Caki2 (cell line): ENCODE measurements at regions not wholly inside any gene's neighbourhood (a gene's known extent, or its start where the extent isn't known, plus 50 kb on each side); places are given as distances from the start of the nearest gene placed in this dataset.

Experiments used
- DNase-seq: peaks from one replicate; pipeline ENCODE4 v3.0.0-alpha.2; 2015; ENCODE audit warnings: low read depth
- in situ Hi-C: cut with HindIII; loops from 2 replicates; pipeline ENCODE4 v1.10.0; 2016; ENCODE audit warnings: low sequenced_read_pairs, low pct_unique_long_range_greater_than_20kb, mixed read lengths

- in situ Hi-C loops: no loop called here
Observed at GRCh38 chr22:42217752-42218280, 52.6 kb downstream of the TCF20 start.

GRCh38 chr22:42217019-42217751 is 53.3 kb downstream of the TCF20 start:
- in situ Hi-C loops: no loop called here
- no peak for DNase-seq

More at GRCh38 chr22:42217752-42218280, 52.6 kb downstream of the TCF20 start:
- no peak for DNase-seq

GRCh38 chr22:42214633-42215415 is 55.6 kb downstream of the TCF20 start:
- DNase-seq: no peak
- in situ Hi-C loops: no loop called here

GRCh38 chr22:42208362-42208761 is 62.1 kb downstream of the TCF20 start:
- no peak for DNase-seq
- in situ Hi-C loops: no loop called here

- DNase-seq: no peak
- in situ Hi-C loops: no loop called here
Observed at GRCh38 chr22:42207918-42208317, 62.5 kb downstream of the TCF20 start.

GRCh38 chr22:42203609-42204008 is 66.8 kb downstream of the TCF20 start:
- in situ Hi-C loops: no loop called here
- DNase-seq: no peak

GRCh38 chr22:42202669-42203068 is 67.8 kb downstream of the TCF20 start:
- in situ Hi-C loops: no loop called here
- DNase-seq: no peak

GRCh38 chr22:42202048-42202447 is 68.4 kb downstream of the TCF20 start:
- in situ Hi-C loops: no loop called here
- DNase-seq: no peak

GRCh38 chr22:42199025-42199424 is 68.4 kb upstream of the CYP2D6 start:
- in situ Hi-C loops: loop anchor here (25.0 kb wide), 1 partner anchor 112 kb away; the partner anchor contains the start of genes NDUFA6 and SMDT1
- DNase-seq: no peak

GRCh38 chr22:42198226-42198625 is 67.6 kb upstream of the CYP2D6 start:
- in situ Hi-C loops: loop anchor here (25.0 kb wide), 1 partner anchor 111 kb away; the partner anchor contains the start of genes NDUFA6 and SMDT1
- no peak for DNase-seq

- DNase-seq: no peak
- in situ Hi-C loops: loop anchor here (25.0 kb wide), 1 partner anchor 109 kb away; the partner anchor contains the start of genes NDUFA6 and SMDT1
Observed at GRCh38 chr22:42196454-42196853, 65.8 kb upstream of the CYP2D6 start.

- no peak for DNase-seq
- in situ Hi-C loops: loop anchor here (25.0 kb wide), 1 partner anchor 108 kb away; the partner anchor contains the start of genes NDUFA6 and SMDT1
Observed at GRCh38 chr22:42194953-42195352, 64.3 kb upstream of the CYP2D6 start.

GRCh38 chr22:42194104-42194851 is 63.7 kb upstream of the CYP2D6 start:
- no peak for DNase-seq
- in situ Hi-C loops: loop anchor here (25.0 kb wide), 1 partner anchor 107 kb away; the partner anchor contains the start of genes NDUFA6 and SMDT1

GRCh38 chr22:42192547-42192946 is 61.9 kb upstream of the CYP2D6 start:
- no peak for DNase-seq
- in situ Hi-C loops: loop anchor here (25.0 kb wide), 1 partner anchor 105 kb away; the partner anchor contains the start of genes NDUFA6 and SMDT1

- DNase-seq: no peak
- in situ Hi-C loops: loop anchor here (25.0 kb wide), 1 partner anchor 103 kb away; the partner anchor contains the start of genes NDUFA6 and SMDT1
Observed at GRCh38 chr22:42190274-42190673, 59.7 kb upstream of the CYP2D6 start.

GRCh38 chr22:42189761-42190160 is 59.2 kb upstream of the CYP2D6 start:
- DNase-seq: no peak
- in situ Hi-C loops: loop anchor here (25.0 kb wide), 1 partner anchor 102 kb away; the partner anchor contains the start of genes NDUFA6 and SMDT1

GRCh38 chr22:42188808-42189447 is 58.3 kb upstream of the CYP2D6 start:
- peak; percentile 71 for DNase-seq
- in situ Hi-C loops: loop anchor here (25.0 kb wide), 1 partner anchor 102 kb away; the partner anchor contains the start of genes NDUFA6 and SMDT1
